HG03175 (cell line): ENCODE measurements at regions not wholly inside any gene's neighbourhood (a gene's known extent, or its start where the extent isn't known, plus 50 kb on each side); places are given as distances from the start of the nearest gene placed in this dataset.

Experiments
- ATAC-seq: cut with Tn5 transposase; IDR thresholded peaks from one replicate; pipeline ENCODE4 v1.9.1; 2021; ENCODE audit warnings: mild to moderate bottlenecking, moderate library complexity; ENCODE audit not compliant: unreplicated experiment

GRCh38 chr1:82931006-82931405, 1067.9 kb downstream of the TTLL7 start:
- no peak for ATAC-seq

GRCh38 chr1:82927753-82928152, 1071.2 kb downstream of the TTLL7 start:
- no peak for ATAC-seq

- ATAC-seq = no peak
Measured at GRCh38 chr1:82924666-82925065, 1074.3 kb downstream of the TTLL7 start.

- no peak for ATAC-seq
Measured at GRCh38 chr1:82923931-82924330, 1075.0 kb downstream of the TTLL7 start.

- ATAC-seq = no peak
Measured at GRCh38 chr1:82921759-82922158, 1077.2 kb downstream of the TTLL7 start.

GRCh38 chr1:82920418-82921248, 1078.3 kb downstream of the TTLL7 start:
- no peak for ATAC-seq

- no peak for ATAC-seq
Measured at GRCh38 chr1:82919837-82920236, 1079.1 kb downstream of the TTLL7 start.

GRCh38 chr1:82907313-82907712, 1091.6 kb downstream of the TTLL7 start:
- no peak for ATAC-seq

- no peak for ATAC-seq
Measured at GRCh38 chr1:82903626-82904025, 1095.3 kb downstream of the TTLL7 start.

GRCh38 chr1:82901561-82901960, 1097.4 kb downstream of the TTLL7 start:
- ATAC-seq = no peak

- no peak for ATAC-seq
Measured at GRCh38 chr1:82901118-82901517, 1097.8 kb downstream of the TTLL7 start.

GRCh38 chr1:82899017-82899416, 1098.3 kb downstream of the ADGRL2 start:
- ATAC-seq = no peak

- ATAC-seq = no peak
Measured at GRCh38 chr1:82897549-82897948, 1096.8 kb downstream of the ADGRL2 start.

- ATAC-seq = no peak
Measured at GRCh38 chr1:82896036-82896435, 1095.3 kb downstream of the ADGRL2 start.

GRCh38 chr1:82894635-82895034, 1093.9 kb downstream of the ADGRL2 start:
- ATAC-seq = no peak

- ATAC-seq = no peak
Measured at GRCh38 chr1:82893712-82894470, 1093.2 kb downstream of the ADGRL2 start.

- no peak for ATAC-seq
Measured at GRCh38 chr1:82880506-82880905, 1079.8 kb downstream of the ADGRL2 start.

GRCh38 chr1:82879701-82880305, 1079.1 kb downstream of the ADGRL2 start:
- no peak for ATAC-seq

GRCh38 chr1:82875170-82875569, 1074.4 kb downstream of the ADGRL2 start:
- no peak for ATAC-seq

GRCh38 chr1:82874041-82874440, 1073.3 kb downstream of the ADGRL2 start:
- ATAC-seq = no peak

- ATAC-seq = no peak
Measured at GRCh38 chr1:82870332-82870731, 1069.6 kb downstream of the ADGRL2 start.

- ATAC-seq = no peak
Measured at GRCh38 chr1:82867781-82868180, 1067.0 kb downstream of the ADGRL2 start.
